ENCODE measurements at regions not wholly inside any gene's neighbourhood (a gene's known extent, or its start where the extent isn't known, plus 50 kb on each side); places are given as distances from the start of the nearest gene placed in this dataset.

- no peak for TF ChIP-seq FOXA1 (IDR thresholded peaks at IDR 0.05)
- no peak for TF ChIP-seq HNF4A (conservative IDR thresholded peaks at IDR 0.05)
- TF ChIP-seq ZBTB33 (IDR thresholded peaks at IDR 0.05) = no peak
- no peak for TF ChIP-seq CTCF (IDR thresholded peaks at IDR 0.05; ENCODE audit: low read depth, low read length, missing input control)
- no peak for TF ChIP-seq TAF1 (conservative IDR thresholded peaks at IDR 0.05)
- no peak for TF ChIP-seq REST (IDR thresholded peaks at IDR 0.05)
- TF ChIP-seq JUND (IDR thresholded peaks at IDR 0.05) = no peak
- TF ChIP-seq RAD21 (IDR thresholded peaks at IDR 0.05) = no peak
- TF ChIP-seq EGR1 (IDR thresholded peaks at IDR 0.05; ENCODE audit: low read depth in 2 of 2) = no peak
- no peak for TF ChIP-seq SP1 (IDR thresholded peaks at IDR 0.05)
- TF ChIP-seq RXRA (IDR thresholded peaks at IDR 0.05) = no peak
- no peak for TF ChIP-seq MAX (IDR thresholded peaks at IDR 0.05)
- no peak for TF ChIP-seq FOXA2 (IDR thresholded peaks at IDR 0.05)
- Histone ChIP-seq H3K27ac (ENCODE audit: low read depth in 1 of 2, low read length in 2 of 2) (no peak overlapping the region), H3K9me3 (ENCODE audit: control insufficient read depth in 4 of 4, low read length in 3 of 4) (no peaks in the 10 kb centered on the region), H3K27me3 (ENCODE audit: control insufficient read depth in 4 of 4, insufficient read depth in 4 of 4, low read length in 3 of 4) (no peaks in the 10 kb centered on the region), H3K4me1 (ENCODE audit: control insufficient read depth in 4 of 4, insufficient read depth in 4 of 4, low read length in 3 of 4) (no peaks in the 10 kb centered on the region), H3K9ac (ENCODE audit: low read depth in 1 of 2, low read length in 2 of 2) (no peak overlapping the region), H3K4me3 (ENCODE audit: low read depth in 1 of 3, low read length in 3 of 3) (no peak overlapping the region), H3K36me3 (ENCODE audit: control insufficient read depth in 4 of 4, insufficient read depth in 3 of 4, low read depth in 1 of 4, low read length in 3 of 4) (no peaks in the 10 kb centered on the region)
- no peak for DNase-seq (ENCODE audit: low spot score)
- 68% methylated on average over 4 of the region's 4 CpGs for WGBS
These were observed 826.0 kb upstream of the EPHA7 start for GRCh38 chr6:94245395-94245794.

GRCh38 chr6:94238868-94239267 is 819.5 kb upstream of the EPHA7 start:
- DNase-seq (ENCODE audit: low spot score) = no peak
- H3K4me1 ChIP-seq (ENCODE audit: control insufficient read depth in 4 of 4, insufficient read depth in 4 of 4, low read length in 3 of 4) = no peaks in the 10 kb centered on the region
- WGBS = 13% methylated on average over 1 of the region's 1 CpG
- no peak overlapping the region for H3K27ac ChIP-seq (ENCODE audit: low read depth in 1 of 2, low read length in 2 of 2)
- no peaks in the 10 kb centered on the region for H3K9me3 ChIP-seq (ENCODE audit: control insufficient read depth in 4 of 4, low read length in 3 of 4)
- H3K27me3 ChIP-seq (ENCODE audit: control insufficient read depth in 4 of 4, insufficient read depth in 4 of 4, low read length in 3 of 4) = no peaks in the 10 kb centered on the region
- H3K36me3 ChIP-seq (ENCODE audit: control insufficient read depth in 4 of 4, insufficient read depth in 3 of 4, low read depth in 1 of 4, low read length in 3 of 4) = no peaks in the 10 kb centered on the region
- H3K9ac ChIP-seq (ENCODE audit: low read depth in 1 of 2, low read length in 2 of 2) = no peak overlapping the region
- H3K4me3 ChIP-seq (ENCODE audit: low read depth in 1 of 3, low read length in 3 of 3) = no peak overlapping the region
- TF ChIP-seq GABPA (IDR thresholded peaks at IDR 0.05 in 1 of 2, conservative IDR thresholded peaks at IDR 0.05 in 1 of 2) (no peak), JUND (IDR thresholded peaks at IDR 0.05) (no peak), FOXA2 (IDR thresholded peaks at IDR 0.05) (no peak), YY1 (IDR thresholded peaks at IDR 0.05) (no peak), HNF4A (conservative IDR thresholded peaks at IDR 0.05) (no peak), ATF3 (IDR thresholded peaks at IDR 0.05) (no peak)
